GM18870 (cell line): ENCODE measurements at regions not wholly inside any gene's neighbourhood (a gene's known extent, or its start where the extent isn't known, plus 50 kb on each side); places are given as distances from the start of the nearest gene placed in this dataset.
"Not testable (repeated sequence)": the region's sequence is repeated elsewhere in the genome, so short reads cannot be mapped to it uniquely, and the experiment has no call there.

Source experiments
- ATAC-seq: cut with Tn5 transposase; IDR thresholded peaks from one replicate; pipeline ENCODE4 v1.9.1; 2021; ENCODE audit warnings: moderate library complexity; ENCODE audit not compliant: unreplicated experiment

GRCh38 chr6:156689656-156690055 lies 87.5 kb upstream of the ARID1B start:
- no peak for ATAC-seq

GRCh38 chr6:156688620-156688971 lies 88.6 kb upstream of the ARID1B start:
- no peak for ATAC-seq

- ATAC-seq = no peak
These were observed 89.2 kb upstream of the ARID1B start for GRCh38 chr6:156687789-156688619.

DNA sequence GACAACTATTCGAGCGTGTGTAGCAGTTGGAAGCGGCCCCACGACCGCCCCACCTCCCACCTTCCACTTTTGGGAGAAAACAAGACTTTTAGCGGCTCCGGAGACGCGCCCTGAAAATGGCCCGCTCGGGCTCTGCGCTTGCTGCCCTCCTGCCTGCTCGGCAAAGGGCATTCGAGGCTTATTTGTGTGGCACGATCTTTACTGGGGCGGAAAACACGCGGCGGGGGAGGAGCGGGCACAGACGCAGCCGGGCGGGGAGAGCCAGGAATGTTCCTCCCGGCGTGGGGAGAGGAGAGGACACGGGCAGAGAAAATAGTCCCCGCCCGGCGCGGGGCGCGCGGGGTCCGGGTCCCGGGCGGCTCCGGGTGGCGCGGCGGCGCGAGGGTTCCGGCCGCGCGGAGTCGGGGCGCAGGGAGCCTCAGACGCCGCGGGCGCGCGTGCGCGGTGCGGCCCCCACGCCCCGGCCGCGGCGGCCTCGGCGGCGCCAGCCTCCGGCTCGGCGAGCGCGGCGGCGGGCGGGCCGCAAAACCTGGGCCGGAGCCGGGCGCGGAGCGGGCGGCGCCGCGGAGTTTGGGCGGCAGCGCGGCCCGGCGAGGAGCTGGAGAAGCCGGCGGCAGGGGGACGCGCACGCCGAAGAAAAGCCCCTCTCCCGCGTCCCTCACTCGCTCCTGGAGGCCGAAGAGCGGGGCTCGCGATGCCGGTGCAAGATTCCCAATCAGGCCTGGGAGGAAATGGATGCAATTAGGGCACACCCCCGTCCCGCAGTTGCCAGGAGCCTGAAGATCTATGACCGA lies 90.0 kb upstream of the ARID1B start:
- no peak for ATAC-seq

DNA sequence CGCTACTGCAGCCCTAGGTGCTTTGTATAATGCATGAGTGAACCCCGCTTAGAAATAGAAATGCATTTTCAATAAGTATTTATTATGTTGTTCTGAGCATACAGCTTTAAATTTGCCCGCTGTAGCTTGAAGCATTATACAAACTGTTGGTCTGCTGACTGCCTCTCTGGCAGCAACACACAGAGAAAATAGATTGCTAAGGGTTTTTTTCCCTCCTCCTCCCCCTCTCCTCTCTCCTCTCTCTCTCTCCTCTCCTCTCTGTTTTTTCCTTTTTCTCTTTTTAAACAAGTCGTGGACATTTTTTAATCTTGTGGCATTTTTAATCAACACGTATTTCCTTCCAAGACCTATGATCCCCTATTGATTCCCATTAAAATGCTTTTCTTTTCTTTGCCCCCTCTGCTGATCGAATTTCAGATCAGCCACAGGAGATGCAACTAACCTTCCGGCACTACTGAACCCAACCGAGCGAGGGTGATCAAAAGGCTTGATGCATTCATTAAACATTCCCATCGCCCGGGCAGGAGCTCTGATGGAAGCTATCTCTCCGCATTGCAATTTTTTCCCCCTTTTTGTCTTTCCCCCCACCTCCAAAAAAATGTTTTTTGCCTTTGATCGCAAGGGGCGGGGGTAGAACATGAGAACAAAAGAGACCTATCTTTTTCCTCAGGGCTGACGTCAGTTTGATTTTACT lies 90.7 kb upstream of the ARID1B start:
- no peak for ATAC-seq

DNA sequence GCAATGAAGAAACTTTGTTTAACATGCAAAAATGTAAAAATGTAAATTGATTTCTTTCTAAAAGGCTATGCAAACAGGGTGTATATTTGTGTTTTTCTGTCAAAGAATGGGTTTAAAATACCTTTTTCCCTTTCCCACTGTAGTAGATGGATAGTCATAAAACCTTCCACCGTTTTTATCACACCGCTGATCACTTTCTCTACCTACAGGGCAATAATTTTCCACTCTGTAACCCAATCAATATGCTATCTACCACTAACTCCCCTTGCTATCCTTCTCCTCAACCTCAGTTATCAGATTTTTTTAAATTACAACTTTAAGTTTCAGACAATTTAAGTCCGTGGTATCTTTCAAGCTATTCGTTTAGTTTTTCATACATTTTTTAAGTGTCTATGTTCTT lies 91.4 kb upstream of the ARID1B start:
- ATAC-seq = no peak

DNA sequence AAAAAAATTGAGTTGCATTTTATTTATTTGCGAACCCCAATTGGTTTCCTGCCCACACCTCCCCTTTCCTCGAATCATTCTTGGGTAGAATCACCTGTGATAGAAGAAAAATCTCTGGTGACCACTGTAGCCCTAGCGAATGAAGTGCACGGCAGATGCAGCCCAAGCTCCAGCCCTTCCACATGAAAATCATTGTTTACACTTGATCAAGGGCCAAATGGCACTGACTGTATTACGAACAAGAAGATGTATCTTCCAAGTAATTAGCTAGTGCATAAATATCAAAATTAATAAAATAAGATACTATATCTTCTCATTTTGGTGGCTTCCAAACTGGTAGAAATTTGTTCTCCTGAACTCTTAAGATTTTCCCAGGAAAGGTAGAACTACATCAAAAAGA lies 93.4 kb upstream of the ARID1B start:
- no peak for ATAC-seq

DNA sequence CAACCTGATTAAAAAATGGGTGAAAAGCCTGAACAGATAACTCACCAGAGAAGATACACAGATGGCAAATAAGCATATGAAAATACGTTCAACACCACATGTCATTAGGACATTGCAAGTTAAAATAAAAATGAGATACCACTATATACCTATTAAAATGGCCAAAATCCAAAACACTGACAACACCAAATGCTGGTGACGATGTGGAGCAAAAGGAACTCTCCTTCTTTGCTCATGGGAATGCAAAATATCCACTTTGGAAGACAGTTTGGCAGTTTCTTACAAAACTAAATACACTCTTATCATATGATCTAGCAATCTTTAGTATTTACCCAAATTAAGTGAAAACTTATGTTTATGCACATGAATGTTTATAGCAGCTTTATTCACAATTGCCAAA lies 100.5 kb upstream of the ARID1B start:
- ATAC-seq = no peak

DNA sequence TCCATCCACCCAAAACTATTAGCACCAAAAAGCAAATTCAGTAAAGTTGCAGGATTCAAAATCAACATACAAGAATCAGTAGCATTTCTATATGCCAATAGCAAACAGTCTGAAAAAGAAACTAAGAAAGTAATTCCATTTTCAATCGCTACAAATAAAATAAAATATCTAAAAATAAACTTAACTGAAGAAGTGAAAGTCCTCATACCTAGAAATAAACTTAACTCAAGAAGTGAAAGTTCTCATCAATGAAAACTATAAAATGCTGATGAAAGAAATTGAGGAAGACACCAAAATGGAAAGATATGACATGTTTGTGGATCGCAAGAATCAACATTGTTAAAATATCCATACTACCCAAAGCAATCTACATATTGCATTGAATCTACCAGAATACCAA lies 103.0 kb upstream of the ARID1B start:
- ATAC-seq = no peak

DNA sequence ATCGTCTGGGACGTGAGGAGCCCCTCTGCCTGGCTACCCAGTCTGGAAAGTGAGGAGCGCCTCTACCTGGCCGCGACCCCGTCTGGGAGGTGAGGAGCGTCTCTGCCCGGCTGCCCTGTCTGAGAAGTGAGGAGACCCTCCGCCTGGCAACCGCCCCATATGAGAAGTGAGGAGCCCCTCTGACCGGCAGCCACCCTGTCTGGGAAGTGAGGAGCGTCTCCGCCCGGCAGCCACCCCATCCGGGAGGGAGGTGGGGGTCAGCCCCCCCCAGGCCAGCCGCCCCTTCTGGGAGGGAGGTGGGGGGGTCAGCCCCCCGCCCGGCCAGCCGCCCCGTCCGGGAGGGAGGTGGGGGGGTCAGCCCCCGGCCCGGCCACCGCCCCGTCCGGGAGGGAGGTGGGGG lies 107.1 kb upstream of the ARID1B start:
- not testable (repeated sequence) for ATAC-seq

DNA sequence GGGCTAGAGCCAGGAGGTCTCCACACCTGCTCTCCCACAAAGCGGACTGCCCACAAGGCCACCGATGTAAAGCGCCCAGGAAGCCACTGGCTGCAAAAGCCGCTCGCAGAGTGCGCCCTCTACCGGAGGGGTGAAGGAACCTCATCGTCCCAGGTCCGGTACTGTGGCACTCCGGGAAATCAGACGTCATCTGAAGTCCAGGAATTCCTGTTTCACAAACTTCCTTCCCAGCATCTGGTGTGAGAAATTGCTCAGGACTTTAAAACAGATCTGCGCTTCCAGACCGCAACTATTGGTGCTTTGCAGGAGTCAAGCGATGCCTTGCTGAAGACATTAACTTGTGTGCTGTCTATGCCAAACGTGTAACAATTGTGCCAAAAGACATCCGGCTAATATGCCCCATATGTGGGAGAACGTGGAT lies 115.1 kb upstream of the ARID1B start:
- ATAC-seq = no peak

GRCh38 chr6:156660389-156660788 lies 116.8 kb upstream of the ARID1B start:
- no peak for ATAC-seq

- ATAC-seq = no peak
These were observed 117.4 kb upstream of the ARID1B start for GRCh38 chr6:156659822-156660198.

DNA sequence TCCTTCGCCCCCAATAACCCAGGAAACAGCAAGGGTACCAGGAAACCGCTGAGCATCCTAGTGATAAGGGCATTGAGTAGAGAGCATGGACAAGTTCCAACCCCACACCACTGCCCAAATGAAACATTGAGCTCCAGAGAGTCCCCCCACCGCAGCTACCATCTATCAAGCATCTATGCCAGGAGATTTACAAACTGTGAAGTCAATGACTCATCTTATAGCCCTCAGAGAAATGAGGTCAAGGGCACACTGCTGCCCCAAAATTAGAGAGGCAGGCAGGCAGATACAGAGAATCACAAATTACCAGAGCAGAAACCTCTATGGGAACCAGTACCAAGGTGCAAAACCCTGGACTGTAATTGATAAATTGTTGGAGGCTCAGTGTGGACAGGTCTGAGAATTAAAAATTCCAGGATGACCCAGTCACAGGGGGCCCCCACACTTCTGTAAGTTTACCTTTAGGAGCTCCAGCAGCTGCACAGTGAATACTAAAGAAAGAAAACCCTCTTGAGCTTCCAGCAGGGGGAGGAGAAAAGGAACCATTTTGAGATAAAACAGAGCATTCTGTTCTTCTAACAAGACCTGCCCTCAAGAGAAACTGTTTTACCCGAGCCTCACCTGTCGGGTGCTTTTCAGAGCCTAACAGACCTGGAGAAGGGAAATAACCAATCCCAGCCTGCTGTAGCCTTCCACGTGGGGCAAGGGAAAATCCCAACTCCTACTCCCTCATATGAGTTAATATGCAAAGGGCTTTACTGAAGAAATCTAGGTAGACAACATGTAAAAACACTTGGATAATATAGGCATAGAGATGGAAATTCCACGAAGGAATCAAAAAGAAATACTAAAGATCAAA lies 118.0 kb upstream of the ARID1B start:
- no peak for ATAC-seq

GRCh38 chr6:156658186-156658965 lies 118.8 kb upstream of the ARID1B start:
- no peak for ATAC-seq

- no peak for ATAC-seq
These were observed 119.9 kb upstream of the ARID1B start for GRCh38 chr6:156657296-156657695.

GRCh38 chr6:156654919-156655918 lies 122.0 kb upstream of the ARID1B start:
- ATAC-seq = no peak

- ATAC-seq = no peak
These were observed 124.9 kb upstream of the ARID1B start for GRCh38 chr6:156652231-156652750.

GRCh38 chr6:156651486-156651885 lies 125.7 kb upstream of the ARID1B start:
- ATAC-seq = no peak
